GM19351 (cell line): ENCODE measurements at regions not wholly inside any gene's neighbourhood (a gene's known extent, or its start where the extent isn't known, plus 50 kb on each side); places are given as distances from the start of the nearest gene placed in this dataset.

Experiments used
- ATAC-seq: cut with Tn5 transposase; IDR thresholded peaks from one replicate; pipeline ENCODE4 v1.9.1; 2021; ENCODE audit warnings: mild to moderate bottlenecking, moderate library complexity; ENCODE audit not compliant: unreplicated experiment

DNA sequence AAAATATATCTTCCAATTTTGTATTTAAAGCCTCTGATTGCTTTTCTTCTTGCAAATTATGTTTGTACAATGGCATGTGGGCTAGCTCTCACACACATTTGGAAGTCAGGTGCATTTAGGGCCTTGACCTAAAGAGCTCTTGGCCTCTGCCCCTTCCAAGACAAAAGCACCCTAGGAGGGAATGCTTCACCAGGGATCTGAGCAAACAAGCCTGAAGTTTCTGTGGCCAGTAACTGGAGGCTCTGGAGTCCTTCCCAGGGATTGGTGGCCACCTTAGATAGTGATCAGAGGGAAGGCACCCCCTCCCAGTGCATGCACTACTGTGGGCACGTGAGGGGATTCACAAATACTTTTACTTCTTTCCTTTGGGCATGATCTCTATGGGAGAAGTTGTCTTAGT, 60.3 kb upstream of the DIPK2B start:
- no peak for ATAC-seq

DNA sequence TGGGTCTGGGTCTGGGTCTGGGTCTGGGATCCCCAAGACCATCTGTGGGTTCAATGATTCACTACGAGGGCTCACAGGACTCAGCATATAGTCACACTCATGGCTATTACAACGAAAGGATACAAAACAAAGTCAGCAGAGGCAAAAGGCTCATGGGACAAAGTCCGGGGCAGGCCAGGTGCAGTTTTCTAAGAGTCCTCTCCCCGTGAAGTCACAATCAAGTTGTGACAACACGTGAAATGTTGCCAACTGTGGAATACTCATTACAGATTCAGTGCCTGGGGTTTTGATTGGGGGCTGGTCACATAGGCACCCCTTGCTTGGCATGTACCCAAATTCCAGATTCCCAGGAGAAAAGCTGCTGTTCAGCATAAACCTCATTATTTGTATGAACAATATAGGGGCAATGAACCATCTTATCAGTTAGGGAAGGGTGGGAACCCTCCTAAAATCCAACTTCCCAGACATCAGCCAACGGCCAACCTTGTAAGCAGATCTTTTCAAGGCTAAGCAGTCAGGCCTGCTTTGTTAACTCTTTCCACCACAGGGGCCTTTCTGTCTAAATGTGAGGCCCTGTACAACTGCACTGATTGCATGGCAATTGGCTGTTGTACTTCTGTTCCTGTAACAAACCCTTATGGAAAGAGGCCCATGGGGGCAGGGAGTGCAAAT, 58.2 kb upstream of the DIPK2B start:
- no peak for ATAC-seq
